ENCODE measurements at regions not wholly inside any gene's neighbourhood (a gene's known extent, or its start where the extent isn't known, plus 50 kb on each side); places are given as distances from the start of the nearest gene placed in this dataset.

DNA sequence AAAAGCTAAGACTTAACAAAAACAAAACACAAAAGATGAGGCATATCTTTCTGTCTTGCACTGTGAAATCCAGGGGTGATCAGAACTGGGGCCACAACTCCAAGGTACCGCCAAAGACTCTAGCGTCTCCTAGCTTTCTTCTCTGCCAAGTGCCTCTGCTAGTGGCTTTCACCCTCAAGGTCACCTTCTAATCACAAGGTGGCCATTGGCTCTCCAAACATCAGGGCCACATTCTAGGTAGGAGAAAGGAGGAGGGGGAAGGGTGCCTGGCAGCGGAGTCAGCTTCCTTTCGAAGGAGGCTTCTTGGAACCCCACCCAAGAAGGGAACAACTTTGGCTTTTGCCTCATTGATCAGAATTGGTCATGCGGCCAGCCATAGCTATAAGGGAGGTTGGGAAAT is 168.8 kb upstream of the SMAD3 start:
- no peak overlapping the region for H3K4me3 ChIP-seq (ENCODE audit: low read depth, low read length)
- TF ChIP-seq, protein P1, sequence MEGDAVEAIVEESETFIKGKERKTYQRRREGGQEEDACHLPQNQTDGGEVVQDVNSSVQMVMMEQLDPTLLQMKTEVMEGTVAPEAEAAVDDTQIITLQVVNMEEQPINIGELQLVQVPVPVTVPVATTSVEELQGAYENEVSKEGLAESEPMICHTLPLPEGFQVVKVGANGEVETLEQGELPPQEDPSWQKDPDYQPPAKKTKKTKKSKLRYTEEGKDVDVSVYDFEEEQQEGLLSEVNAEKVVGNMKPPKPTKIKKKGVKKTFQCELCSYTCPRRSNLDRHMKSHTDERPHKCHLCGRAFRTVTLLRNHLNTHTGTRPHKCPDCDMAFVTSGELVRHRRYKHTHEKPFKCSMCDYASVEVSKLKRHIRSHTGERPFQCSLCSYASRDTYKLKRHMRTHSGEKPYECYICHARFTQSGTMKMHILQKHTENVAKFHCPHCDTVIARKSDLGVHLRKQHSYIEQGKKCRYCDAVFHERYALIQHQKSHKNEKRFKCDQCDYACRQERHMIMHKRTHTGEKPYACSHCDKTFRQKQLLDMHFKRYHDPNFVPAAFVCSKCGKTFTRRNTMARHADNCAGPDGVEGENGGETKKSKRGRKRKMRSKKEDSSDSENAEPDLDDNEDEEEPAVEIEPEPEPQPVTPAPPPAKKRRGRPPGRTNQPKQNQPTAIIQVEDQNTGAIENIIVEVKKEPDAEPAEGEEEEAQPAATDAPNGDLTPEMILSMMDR (IDR thresholded peaks at IDR 0.05; ENCODE audit: low read depth, low read length, missing control alignments), result no peak
- in situ Hi-C loops (cut with HindIII; ENCODE audit: low sequenced_read_pairs), result no loop called here
- no peak for DNase-seq (ENCODE audit: low read depth)

DNA sequence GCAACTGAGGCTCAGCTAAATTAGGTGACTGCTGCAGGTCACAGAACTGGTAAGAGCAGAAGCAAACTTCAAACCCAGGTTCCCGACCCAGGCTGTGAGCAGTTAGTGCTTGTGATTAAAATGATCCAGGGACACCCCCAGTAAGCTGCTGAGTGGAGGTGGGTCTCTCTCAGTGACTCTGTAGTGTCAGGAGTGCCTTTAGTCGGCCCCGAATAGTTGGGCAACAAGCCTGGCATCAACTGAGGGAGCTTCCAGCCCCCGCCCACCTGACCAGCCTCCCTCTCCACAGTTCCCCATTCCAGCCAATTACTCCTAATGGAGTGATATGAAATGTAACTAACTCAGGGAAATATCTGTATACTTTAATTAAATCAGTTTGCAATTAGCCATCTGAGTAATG is 168.0 kb upstream of the SMAD3 start:
- TF ChIP-seq, protein P1 (IDR thresholded peaks at IDR 0.05; ENCODE audit: low read depth, low read length, missing control alignments), result no peak
- DNase-seq (ENCODE audit: low read depth), result no peak
- no peak overlapping the region for H3K4me3 ChIP-seq (ENCODE audit: low read depth, low read length)
- in situ Hi-C loops (cut with HindIII; ENCODE audit: low sequenced_read_pairs), result no loop called here

DNA sequence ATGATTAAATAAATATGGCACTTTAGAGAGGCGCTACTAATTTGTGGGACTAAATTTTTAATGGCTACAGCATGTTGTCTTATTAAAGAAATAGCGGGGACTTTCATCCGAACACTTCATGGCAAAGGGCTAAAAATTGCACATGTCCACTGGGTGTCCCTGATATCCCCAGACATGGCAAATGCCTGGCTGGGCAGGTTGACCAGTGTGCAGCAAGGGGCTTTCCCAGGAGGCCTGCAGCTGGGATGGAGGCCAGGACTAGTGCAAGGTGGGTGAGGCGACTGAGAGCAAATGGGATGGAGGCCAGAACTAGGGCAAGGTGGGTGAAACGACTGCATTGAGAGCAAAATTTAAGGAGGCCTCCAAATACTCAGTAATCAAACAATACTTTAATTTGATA is 167.4 kb upstream of the SMAD3 start:
- no peak for DNase-seq (ENCODE audit: low read depth)
- no peak overlapping the region for H3K4me3 ChIP-seq (ENCODE audit: low read depth, low read length)
- in situ Hi-C loops (cut with HindIII; ENCODE audit: low sequenced_read_pairs), result no loop called here
- TF ChIP-seq, protein P1 (IDR thresholded peaks at IDR 0.05; ENCODE audit: low read depth, low read length, missing control alignments), result no peak

DNA sequence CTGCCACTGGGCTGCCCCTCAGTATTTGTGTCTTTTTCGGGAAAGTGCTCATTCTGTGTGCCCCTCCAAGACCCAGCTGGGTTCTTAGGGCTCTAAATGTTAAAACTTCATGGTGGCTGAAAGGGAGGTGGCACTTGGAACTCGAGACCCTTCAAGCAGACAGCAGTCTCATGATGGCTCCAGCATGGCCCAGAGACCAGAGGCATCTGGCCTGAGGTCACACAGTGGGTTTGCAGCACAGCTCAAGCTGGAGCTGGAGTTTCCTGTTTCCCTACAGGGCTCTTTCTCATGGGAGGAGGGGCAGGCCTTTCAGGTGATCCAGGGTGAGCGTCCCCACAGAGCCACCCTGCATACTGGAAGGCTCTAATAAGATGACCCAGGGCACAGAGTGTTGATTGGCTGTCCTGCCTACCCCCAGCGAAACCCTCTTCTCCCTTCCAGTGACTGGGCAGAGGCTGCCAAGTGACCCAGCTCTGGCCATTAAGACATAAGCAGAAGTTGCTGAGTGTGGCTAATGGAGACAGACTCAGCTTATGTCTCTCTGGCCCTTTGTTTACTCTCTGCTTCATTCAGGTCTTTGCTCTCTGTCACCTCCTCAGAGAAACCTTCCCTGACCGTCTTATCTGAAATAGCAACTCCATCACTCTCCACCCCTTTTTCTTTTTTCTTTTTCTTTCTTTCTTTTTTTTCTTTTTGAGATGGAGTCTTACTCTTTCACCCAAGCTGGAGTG is 166.6 kb upstream of the SMAD3 start:
- no peak overlapping the region for H3K4me3 ChIP-seq (ENCODE audit: low read depth, low read length)
- DNase-seq (ENCODE audit: low read depth), result no peak
- in situ Hi-C loops (cut with HindIII; ENCODE audit: low sequenced_read_pairs), result no loop called here
- TF ChIP-seq, protein P1 (IDR thresholded peaks at IDR 0.05; ENCODE audit: low read depth, low read length, missing control alignments), result no peak

DNA sequence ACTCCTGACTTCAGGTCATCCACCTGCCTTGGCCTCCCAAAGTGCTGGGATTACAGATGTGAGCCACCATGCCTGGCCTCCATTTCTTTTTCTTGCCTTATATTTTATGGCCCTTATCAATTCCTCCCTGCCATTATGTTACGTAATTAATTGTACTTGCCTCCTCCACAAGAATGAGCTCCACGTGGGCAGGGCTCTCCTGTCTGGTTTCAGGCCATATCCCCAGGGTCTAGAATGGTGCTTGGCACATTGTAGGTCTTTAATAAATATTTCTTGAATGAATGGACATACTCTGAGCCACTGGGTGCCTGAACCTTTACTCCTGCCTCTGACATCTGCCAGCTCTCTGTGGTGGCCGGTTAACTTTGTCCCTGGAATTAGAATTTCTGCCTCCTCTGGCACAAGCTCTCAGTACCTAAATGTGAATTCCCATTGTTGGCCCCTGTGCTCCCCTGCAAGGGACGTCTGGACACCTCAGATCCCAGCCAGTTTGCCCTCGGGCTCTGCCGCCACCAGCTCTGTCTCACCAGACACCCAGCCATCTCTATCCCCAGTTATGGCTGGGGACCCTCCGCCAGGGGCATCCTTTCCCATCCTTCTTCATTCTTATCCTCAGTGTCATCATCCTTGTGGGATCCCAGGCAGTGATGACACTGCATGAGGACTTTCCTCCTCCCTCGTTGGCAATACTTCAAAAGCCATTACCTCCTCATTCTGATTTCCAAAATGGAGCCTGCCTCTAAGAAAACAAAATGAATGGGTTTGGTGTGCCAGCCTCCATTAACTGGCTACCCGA is 165.6 kb upstream of the SMAD3 start:
- TF ChIP-seq, protein P1 (IDR thresholded peaks at IDR 0.05; ENCODE audit: low read depth, low read length, missing control alignments), result no peak
- no peak overlapping the region for H3K4me3 ChIP-seq (ENCODE audit: low read depth, low read length)
- in situ Hi-C loops (cut with HindIII; ENCODE audit: low sequenced_read_pairs), result no loop called here
- DNase-seq (ENCODE audit: low read depth), result no peak

DNA sequence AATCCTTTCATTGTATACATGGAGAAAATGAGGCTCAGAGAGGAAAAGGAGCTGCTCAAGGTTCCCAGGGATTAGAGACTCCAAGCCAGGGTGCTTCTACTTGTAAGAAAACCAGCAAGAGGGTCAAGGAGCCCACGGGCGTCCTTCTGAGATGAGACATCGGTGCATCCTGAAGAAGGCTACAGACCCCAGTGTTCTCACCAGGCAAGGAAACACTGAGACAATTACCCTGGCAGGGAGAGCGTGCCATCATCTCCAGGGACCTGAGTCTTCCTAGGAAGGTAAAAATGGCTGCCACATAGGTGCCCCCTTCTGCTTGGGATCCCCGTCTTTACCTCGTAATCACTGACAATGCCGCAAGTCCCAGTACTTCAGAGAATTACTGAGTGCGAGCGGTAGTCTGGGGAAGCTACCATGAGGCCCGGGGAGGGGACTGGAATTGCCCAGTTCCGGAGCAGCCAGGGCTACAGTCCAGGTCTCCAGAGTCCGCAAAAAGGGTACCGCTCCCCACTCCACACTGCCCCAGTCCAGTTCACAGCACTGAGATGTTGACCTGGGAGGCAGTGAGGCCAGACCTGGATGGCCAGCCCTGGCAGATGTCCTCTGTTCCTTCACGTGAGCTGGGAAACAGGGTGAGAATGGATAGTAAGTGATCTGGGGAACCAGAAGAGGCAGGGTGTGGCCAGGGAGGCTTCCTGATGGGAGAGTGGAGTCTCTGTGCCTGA is 164.7 kb upstream of the SMAD3 start:
- no peak overlapping the region for H3K4me3 ChIP-seq (ENCODE audit: low read depth, low read length)
- no peak for DNase-seq (ENCODE audit: low read depth)
- TF ChIP-seq, protein P1 (IDR thresholded peaks at IDR 0.05; ENCODE audit: low read depth, low read length, missing control alignments), result no peak
- in situ Hi-C loops (cut with HindIII; ENCODE audit: low sequenced_read_pairs), result no loop called here

All from astrocyte of the cerebellum (primary cell).